ENCODE measurements at regions not wholly inside any gene's neighbourhood (a gene's known extent, or its start where the extent isn't known, plus 50 kb on each side); places are given as distances from the start of the nearest gene placed in this dataset.
A peak's percentile ranks its signal among the peaks of the same experiment; 100 is the strongest.

GRCh38 chr12:63090716-63091115 is 60.3 kb downstream of the AVPR1A start:
- no peak for DNase-seq

DNA sequence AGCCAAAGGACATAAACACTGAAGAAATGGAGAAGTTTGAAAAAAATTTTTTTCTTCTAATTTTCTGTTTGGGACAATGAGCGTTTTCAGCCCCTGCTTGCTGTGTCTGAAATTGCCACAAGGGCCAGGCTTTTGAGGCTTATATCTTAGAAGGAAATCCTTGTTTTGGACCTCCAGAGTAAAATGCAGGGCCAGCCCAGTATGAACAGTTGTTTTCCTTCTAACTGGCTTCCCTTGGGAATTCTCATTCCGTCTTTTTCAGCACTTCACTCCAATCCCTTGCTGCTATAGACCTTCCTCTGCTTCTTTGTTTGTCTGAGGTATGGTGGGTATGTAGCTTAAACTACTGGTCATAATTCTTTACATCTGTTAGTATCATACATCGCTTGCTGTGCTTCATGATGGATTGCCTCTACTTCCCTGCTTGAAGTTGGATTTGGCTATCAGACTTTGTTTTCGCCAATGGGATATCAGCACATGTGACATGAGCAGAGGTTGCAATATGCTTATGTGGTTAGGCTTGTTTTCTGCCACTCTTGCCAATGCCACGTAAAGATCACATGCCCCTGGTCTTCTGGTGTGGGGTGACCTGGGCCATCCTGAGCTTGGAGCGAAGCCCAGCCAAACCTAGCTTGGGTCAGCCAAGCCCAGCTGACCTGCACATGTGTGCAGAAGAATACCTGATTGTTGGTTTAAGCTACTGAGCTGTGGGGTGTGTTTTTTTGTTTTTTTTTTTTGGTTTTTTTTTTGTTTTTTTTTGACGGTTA is 64.7 kb downstream of the AVPR1A start:
- no peak for DNase-seq

- DNase-seq: no peak
These were observed 65.9 kb downstream of the AVPR1A start for GRCh38 chr12:63085120-63085519.

GRCh38 chr12:63084501-63084900 is 66.5 kb downstream of the AVPR1A start:
- no peak for DNase-seq

DNA sequence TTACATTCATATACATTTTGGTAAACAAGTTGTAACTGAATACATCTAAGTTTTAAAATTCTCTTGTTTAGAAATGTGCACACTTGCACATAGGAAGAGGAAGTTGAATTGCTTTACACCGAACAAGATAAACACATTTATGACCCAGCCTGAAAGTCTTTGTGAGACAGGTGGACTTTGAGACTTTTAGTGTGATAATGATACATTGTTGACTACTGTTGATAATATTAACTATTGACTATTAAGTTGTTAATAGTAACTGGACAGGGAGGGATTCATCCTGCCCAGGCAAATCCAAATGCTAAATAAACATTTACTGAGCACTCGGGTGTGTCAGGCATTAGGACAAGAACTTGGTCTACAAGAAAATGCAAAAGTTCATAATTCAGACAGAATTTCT is 68.0 kb downstream of the AVPR1A start:
- no peak for DNase-seq

DNA sequence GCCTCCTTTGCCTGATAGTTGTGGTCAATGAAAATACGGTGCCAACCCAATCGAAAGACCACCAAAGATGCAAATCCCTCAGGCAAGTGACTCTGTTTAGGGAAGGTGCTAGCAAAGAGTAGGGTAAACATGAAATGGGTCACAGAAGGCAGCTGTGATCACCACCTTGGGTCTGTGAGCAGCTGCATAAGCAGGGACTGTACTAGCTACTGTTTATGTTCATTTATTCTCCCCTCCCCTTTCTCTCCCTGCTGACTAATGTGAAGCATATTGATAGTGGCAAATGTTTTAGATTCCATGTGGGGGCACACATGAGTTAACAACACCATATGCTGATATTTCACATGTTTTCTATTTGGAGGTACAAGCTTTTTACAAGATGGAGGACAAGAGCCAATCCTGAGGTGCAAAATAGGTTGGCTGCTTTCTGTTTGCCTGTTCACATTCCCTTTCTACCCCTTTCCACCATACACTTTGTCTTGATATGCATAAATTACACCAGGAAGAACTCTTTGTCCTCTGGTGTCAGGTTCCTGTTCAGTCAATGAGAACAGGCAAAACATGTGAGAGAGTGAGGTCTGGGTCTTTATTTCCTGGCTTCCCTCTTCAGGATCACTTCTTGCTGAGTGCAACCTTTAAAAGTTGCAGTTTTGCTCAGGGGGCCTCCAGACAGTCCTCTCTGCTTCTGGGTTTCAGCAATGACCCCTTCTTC is 71.1 kb downstream of the AVPR1A start:
- DNase-seq: no peak

DNA sequence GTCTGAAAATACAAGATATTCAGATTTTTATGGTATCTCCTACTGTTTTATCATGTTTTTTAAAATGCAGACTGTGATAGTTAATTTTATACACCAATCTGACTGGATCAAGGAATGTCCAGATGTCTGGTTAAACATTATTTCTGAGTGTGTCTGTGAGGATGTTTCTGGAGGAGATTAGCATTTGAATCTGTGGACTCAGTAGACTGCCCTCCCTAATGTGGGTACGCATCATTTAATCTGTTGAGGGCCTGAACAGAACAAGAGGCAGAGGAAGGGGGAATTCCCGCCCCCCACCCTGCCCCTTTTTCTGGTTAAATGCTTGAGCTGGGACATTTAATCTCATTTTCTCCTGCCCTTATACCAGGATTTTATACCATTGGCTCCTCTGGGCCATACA is 72.1 kb downstream of the AVPR1A start:
- DNase-seq: no peak

GRCh38 chr12:63075376-63076060 is 75.5 kb downstream of the AVPR1A start:
- no peak for DNase-seq

- DNase-seq: peak; percentile 6
These were observed 80.3 kb downstream of the AVPR1A start for GRCh38 chr12:63070709-63071108.

GRCh38 chr12:63069860-63070617 is 81.0 kb downstream of the AVPR1A start:
- DNase-seq: no peak

- DNase-seq: peak; percentile 83
These were observed 82.1 kb downstream of the AVPR1A start for GRCh38 chr12:63068857-63069442.

- no peak for DNase-seq
These were observed 84.2 kb downstream of the AVPR1A start for GRCh38 chr12:63066782-63067181.

GRCh38 chr12:63066136-63066535 is 84.9 kb downstream of the AVPR1A start:
- DNase-seq: no peak

GRCh38 chr12:63064080-63064479 is 86.9 kb downstream of the AVPR1A start:
- peak; percentile 50 for DNase-seq

GRCh38 chr12:63056649-63057048 is 94.4 kb downstream of the AVPR1A start:
- DNase-seq: no peak

- DNase-seq: no peak
These were observed 98.3 kb downstream of the AVPR1A start for GRCh38 chr12:63052696-63053095.

DNA sequence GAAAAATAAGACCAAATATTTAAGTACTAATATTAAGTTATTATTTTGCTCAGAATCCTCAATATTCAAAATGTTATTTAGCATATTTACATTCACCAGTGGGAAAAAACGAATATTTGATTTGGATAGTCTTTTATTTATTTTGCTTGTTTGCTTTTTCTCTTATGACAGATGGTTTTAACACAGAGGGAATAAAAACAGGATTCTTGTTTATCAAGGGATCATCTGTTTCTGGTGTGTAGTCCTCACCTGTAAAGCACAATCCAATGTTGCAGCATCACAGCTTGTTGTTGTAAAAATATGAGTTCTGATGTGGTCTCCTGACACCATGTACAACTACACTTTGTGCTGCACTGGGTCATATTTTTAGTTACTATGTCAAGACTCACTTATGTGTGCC is 103.9 kb downstream of the AVPR1A start:
- DNase-seq: no peak

GRCh38 chr12:63045020-63045860 is 105.8 kb downstream of the AVPR1A start:
- DNase-seq: peak; percentile 85

DNA sequence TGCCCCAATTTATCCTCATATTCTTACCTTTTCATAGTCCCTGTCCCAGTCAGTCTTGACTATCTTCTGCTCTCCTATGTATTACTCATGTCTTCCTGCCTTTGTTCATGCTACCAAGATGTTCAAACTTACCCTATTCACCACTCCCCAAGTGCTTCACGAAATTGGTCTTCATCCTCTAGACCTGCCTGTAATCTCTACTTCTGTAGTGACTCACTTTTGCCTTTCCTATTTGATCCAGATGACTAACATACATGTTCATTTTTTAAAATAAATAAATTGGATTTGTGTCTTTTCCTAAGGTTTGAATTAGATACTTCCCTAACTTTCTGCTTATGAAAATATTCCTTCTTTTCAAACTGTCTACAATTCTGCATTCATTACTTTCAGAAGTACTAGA is 107.7 kb upstream of the PPM1H start:
- peak; percentile 17 for DNase-seq

DNA sequence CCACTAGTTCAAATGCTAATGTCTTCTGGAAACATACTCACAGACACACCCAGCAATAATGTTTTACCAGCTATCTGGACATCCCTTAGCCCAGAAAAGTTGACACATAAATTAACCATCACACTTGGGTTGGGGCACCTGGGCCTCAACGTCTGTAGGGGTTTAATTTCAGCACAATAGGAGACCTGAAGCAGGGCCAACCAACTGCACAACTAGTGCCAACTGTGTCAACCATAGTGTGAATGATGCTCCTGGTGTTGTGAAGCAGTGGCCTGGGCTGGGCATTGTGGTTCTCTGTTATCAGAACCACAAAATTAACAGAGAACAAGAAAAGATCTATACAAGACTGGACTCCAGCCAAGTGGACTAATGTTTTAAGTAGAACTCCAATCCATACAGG is 106.7 kb upstream of the PPM1H start:
- no peak for DNase-seq

DNA sequence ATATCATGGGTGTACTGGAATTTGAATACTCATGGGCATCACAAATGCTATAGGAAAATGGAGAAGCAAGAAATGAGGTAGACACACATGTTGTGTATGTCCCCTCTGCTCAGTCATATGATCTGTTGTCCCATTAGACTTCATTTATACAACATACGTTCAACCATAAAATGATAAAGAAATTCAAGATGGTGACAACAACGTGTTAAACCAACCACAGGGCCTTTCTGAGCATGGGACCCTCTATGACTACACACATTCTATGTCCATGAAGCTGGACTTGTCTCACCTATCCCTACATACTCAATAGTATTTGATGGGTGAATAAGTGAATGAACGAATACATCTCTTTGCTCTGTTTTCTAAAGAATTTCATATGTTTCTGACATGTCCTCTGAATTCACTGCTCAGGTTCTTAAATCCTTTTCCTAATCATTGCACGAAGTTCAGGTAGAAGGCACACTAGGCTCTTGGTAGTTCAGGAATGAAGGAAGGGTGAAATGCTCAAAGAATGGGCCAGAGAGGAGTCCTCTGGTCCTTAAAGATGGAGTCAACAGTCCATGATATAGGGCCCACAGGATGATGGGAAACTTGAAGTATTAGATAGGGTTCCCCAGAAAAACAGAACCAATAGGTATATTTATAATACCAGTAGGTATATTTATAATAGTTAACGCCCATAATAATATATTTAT is 105.7 kb upstream of the PPM1H start:
- DNase-seq: no peak
